Tibial nerve (tissue), 4 donors: ENCODE measurements at regions not wholly inside any gene's neighbourhood (a gene's known extent, or its start where the extent isn't known, plus 50 kb on each side); places are given as distances from the start of the nearest gene placed in this dataset.

Experiments used
- DNase-seq, 2 donors: peaks; one replicate each; pipeline ENCODE4 v3.0.0-alpha.2; 2019; ENCODE audit warnings: low spot score in 2 of 2
- H3K27ac ChIP-seq, 4 donors: fragments of 200-600 bp; sonication (generic) in 3 of 4; one replicate each; pipeline ENCODE4 v1.5.1; 2017 to 2019; ENCODE audit warnings: mild to moderate bottlenecking in 1 of 4
- H3K27me3 ChIP-seq, 2 donors: fragments of 200-600 bp; sonication (generic) in 1 of 2; one replicate each; pipeline versions ENCODE4 v1.5.1 to v1.6.0; 2017 to 2019
- H3K36me3 ChIP-seq, 3 donors: fragments of 200-600 bp; sonication (generic); one replicate each; pipeline ENCODE4 v1.5.1; 2018 to 2019
- H3K4me1 ChIP-seq, 4 donors: fragments of 200-600 bp; sonication (generic) in 3 of 4; one replicate each; pipeline ENCODE4 v1.5.1; 2017 to 2019
- H3K4me3 ChIP-seq, 4 donors: fragments of 200-600 bp; sonication (generic) in 3 of 4; one replicate each; pipeline ENCODE4 v1.5.1; 2017 to 2019; ENCODE audit warnings: mild to moderate bottlenecking in 1 of 4, moderate library complexity in 1 of 4
- H3K9me3 ChIP-seq, 4 donors: fragments of 200-600 bp; sonication (generic) in 3 of 4; one replicate each; pipeline ENCODE4 v1.5.1; 2017 to 2019
- EP300 ChIP-seq, 2 donors: sonication (generic); formaldehyde crosslinking; IDR thresholded peaks; one replicate each; pipeline ENCODE4 v1.6.1; 2017; ENCODE audit warnings: antibody characterized with exemption in 2 of 2, mild to moderate bottlenecking in 1 of 2
- POLR2A ChIP-seq, 2 donors: fragments of 450-650 bp; IDR thresholded peaks; one replicate each; pipeline ENCODE4 v1.6.1; 2017; ENCODE audit warnings: antibody characterized with exemption in 2 of 2, mild to moderate bottlenecking in 2 of 2, moderate library complexity in 2 of 2
- whole genome bisulfite sequencing, 2 donors: methylation state at CpG; one replicate each; pipeline ENCODE4 v1.1.5; 2018; 5-methylcytosine and 5-hydroxymethylcytosine counted together
- TF ChIP-seq, protein P1 (sequence below), 5 experiments: fragments of 200-600 bp in 3 of 5; fragments of 450-650 bp in 2 of 5; sonication (generic) in 3 of 5; IDR thresholded peaks; one replicate each; pipeline ENCODE4 v1.5.1; 2016 to 2019; ENCODE audit warnings: antibody characterized with exemption in 5 of 5, mild to moderate bottlenecking in 3 of 5, moderate library complexity in 2 of 5

DNA sequence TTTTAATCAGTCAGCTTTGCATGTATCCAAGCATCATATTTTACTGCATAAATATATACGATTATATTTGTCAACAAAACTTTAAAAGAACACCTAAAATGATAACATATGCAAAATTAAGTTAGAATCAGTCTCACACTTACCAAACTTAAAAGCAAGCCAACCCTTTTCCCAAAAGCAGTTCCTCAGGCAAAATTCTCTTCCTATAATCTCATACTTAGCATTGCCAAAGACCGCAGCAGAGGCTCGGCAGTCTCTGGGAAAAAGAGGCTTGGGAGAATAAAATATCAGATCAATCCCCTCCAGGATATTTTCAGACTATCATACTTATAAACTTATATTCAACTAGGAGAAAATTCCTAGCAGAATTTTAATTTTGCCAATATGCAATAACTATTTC lies 93.2 kb upstream of the RGS18 start:
- H3K9me3 ChIP-seq: no peaks in the 10 kb centered on the region
- TF ChIP-seq EP300 (IDR thresholded peaks at IDR 0.05) (no peak), POLR2A (IDR thresholded peaks at IDR 0.05) (no peak)
- TF ChIP-seq, protein P1, sequence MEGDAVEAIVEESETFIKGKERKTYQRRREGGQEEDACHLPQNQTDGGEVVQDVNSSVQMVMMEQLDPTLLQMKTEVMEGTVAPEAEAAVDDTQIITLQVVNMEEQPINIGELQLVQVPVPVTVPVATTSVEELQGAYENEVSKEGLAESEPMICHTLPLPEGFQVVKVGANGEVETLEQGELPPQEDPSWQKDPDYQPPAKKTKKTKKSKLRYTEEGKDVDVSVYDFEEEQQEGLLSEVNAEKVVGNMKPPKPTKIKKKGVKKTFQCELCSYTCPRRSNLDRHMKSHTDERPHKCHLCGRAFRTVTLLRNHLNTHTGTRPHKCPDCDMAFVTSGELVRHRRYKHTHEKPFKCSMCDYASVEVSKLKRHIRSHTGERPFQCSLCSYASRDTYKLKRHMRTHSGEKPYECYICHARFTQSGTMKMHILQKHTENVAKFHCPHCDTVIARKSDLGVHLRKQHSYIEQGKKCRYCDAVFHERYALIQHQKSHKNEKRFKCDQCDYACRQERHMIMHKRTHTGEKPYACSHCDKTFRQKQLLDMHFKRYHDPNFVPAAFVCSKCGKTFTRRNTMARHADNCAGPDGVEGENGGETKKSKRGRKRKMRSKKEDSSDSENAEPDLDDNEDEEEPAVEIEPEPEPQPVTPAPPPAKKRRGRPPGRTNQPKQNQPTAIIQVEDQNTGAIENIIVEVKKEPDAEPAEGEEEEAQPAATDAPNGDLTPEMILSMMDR (IDR thresholded peaks at IDR 0.05): no peak
- H3K4me1 ChIP-seq: no peaks in the 10 kb centered on the region
- no peaks in the 10 kb centered on the region for H3K36me3 ChIP-seq
- H3K4me3 ChIP-seq: no peak overlapping the region
- no peak overlapping the region for H3K27ac ChIP-seq
- DNase-seq: no peak
- H3K27me3 ChIP-seq: no peaks in the 10 kb centered on the region
- 55 to 63% methylated on average over 3 of the region's 3 CpGs for WGBS, 2 donors

DNA sequence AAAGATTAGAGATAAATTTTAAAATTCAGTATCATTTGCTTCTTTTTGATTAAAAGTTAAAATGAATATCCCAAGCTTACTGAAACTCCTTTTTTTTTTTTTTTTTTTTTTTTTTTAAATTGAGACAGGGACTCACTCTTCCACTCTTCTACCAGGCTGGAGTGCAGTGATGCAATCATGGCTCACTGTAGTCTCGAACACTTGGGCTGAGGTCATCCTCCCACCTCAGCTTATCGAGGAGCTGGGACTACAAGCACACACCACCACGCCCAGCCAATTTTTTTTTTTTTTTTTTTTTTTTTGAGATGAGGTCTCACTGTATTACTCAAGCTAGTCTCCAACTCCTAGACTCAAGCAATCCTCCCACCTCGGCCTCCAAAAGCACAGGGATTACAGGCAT lies 92.1 kb upstream of the RGS18 start:
- Histone ChIP-seq H3K4me3 (no peak overlapping the region), H3K27ac (no peak overlapping the region), H3K4me1 (no peaks in the 10 kb centered on the region), H3K27me3 (no peaks in the 10 kb centered on the region), H3K9me3 (no peaks in the 10 kb centered on the region), H3K36me3 (no peaks in the 10 kb centered on the region)
- TF ChIP-seq, protein P1 (IDR thresholded peaks at IDR 0.05): no peak
- TF ChIP-seq POLR2A (IDR thresholded peaks at IDR 0.05) (no peak), EP300 (IDR thresholded peaks at IDR 0.05) (no peak)
- DNase-seq: no peak
- WGBS, 2 donors: 77 to 95% methylated on average over 4 of the region's 4 CpGs

- Histone ChIP-seq H3K4me1 (no peaks in the 10 kb centered on the region), H3K27ac (no peak overlapping the region), H3K36me3 (no peaks in the 10 kb centered on the region), H3K27me3 (no peaks in the 10 kb centered on the region), H3K9me3 (no peaks in the 10 kb centered on the region), H3K4me3 (no peak overlapping the region)
- TF ChIP-seq POLR2A (IDR thresholded peaks at IDR 0.05) (no peak), EP300 (IDR thresholded peaks at IDR 0.05) (no peak)
- TF ChIP-seq, protein P1 (IDR thresholded peaks at IDR 0.05): no peak
- 47 to 53% methylated on average over 3 of the region's 3 CpGs for WGBS, 2 donors
- no peak for DNase-seq
These were observed 90.9 kb upstream of the RGS18 start for GRCh38 chr1:192067360-192067759.

DNA sequence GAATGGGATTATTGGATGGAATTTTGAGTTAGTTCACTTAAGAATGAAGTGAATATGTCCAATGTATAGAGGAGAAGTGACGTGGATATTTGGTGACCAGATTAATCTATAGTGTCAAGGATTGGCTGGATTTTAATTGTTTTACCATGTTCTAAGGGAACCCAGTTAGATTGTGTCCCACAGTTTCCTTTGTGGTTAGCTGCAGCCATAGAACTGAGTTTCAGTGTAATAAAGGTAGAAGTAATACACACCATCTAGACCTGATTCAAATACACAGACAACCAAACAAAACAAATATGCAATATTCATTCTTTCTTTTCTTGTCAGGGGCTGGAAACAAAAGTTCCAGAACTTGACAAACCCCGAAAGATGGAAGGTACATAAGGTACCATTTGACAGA lies 88.0 kb upstream of the RGS18 start:
- Histone ChIP-seq H3K27me3 (no peaks in the 10 kb centered on the region), H3K4me1 (no peaks in the 10 kb centered on the region), H3K4me3 (no peak overlapping the region), H3K27ac (no peak overlapping the region), H3K9me3 (no peaks in the 10 kb centered on the region), H3K36me3 (no peaks in the 10 kb centered on the region)
- DNase-seq: no peak
- TF ChIP-seq POLR2A (IDR thresholded peaks at IDR 0.05) (no peak), EP300 (IDR thresholded peaks at IDR 0.05) (no peak)
- TF ChIP-seq, protein P1 (IDR thresholded peaks at IDR 0.05): no peak
- 89 to 93% methylated on average over 2 of the region's 2 CpGs for WGBS, 2 donors

DNA sequence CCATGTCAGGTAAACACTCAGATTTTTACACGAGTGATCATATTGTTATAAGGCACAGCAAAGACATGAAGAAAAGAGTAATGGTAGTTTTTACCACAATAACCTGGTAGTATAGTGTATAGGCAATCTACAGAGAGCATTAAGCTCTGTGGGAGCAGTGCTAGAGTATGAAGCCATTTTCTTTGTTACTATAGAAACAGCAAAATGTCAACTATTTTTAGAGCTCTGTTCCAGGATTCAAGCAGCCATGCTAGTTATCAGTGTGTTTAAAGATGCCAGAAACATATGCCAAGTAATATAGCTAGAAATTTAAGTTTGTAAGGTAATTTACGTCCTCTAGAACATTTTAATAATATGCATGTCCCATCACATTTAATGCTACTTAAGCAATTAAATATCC lies 77.6 kb upstream of the RGS18 start:
- no peak overlapping the region for H3K4me3 ChIP-seq
- H3K4me1 ChIP-seq: no peaks in the 10 kb centered on the region
- H3K27ac ChIP-seq: no peak overlapping the region
- DNase-seq: no peak
- H3K36me3 ChIP-seq: no peaks in the 10 kb centered on the region
- no peaks in the 10 kb centered on the region for H3K9me3 ChIP-seq
- WGBS, 2 donors: 65 to 67% methylated on average over 2 of the region's 2 CpGs
- no peaks in the 10 kb centered on the region for H3K27me3 ChIP-seq
- TF ChIP-seq EP300 (IDR thresholded peaks at IDR 0.05): no peak
- no peak for TF ChIP-seq POLR2A (IDR thresholded peaks at IDR 0.05)
- TF ChIP-seq, protein P1 (IDR thresholded peaks at IDR 0.05): no peak
